CD4-positive, CD25-positive, alpha-beta regulatory T cell (primary cell): ENCODE measurements at regions not wholly inside any gene's neighbourhood (a gene's known extent, or its start where the extent isn't known, plus 50 kb on each side); places are given as distances from the start of the nearest gene placed in this dataset.

Source experiments
- ATAC-seq, 2 donors: fragments of 150-1000 bp; cut with Tn5 transposase; one replicate each; pipeline ENCODE4 v1.10.0; 2021; ENCODE audit warnings: low read depth in 2 of 2, moderate number of reproducible peaks in 2 of 2, moderate library complexity in 1 of 2
- DNase-seq, 3 donors: peaks; one replicate each; pipeline versions ENCODE4 v3.0.0 to v3.0.0-alpha.2; 2012 to 2022; ENCODE audit warnings: mixed read lengths in 1 of 3
- H3K27ac ChIP-seq: one replicate; pipeline ENCODE4 v1.7.0; 2013; ENCODE audit warnings: mild to moderate bottlenecking, low read length; ENCODE audit not compliant: insufficient read depth, poor library complexity, severe bottlenecking
- H3K27me3 ChIP-seq: one replicate; pipeline ENCODE4 v1.7.0; 2013; ENCODE audit warnings: low read length; ENCODE audit not compliant: control insufficient read depth, insufficient read depth
- H3K36me3 ChIP-seq: one replicate; pipeline ENCODE4 v1.7.0; 2013; ENCODE audit warnings: mild to moderate bottlenecking, low read length, moderate library complexity; ENCODE audit not compliant: control insufficient read depth, insufficient read depth
- H3K4me1 ChIP-seq: 2 replicates; pipeline ENCODE4 v1.7.0; 2013; ENCODE audit warnings: mild to moderate bottlenecking, low read length; ENCODE audit not compliant: insufficient read depth, control insufficient read depth, poor library complexity, severe bottlenecking
- H3K4me3 ChIP-seq: one replicate; pipeline ENCODE4 v1.7.0; 2013; ENCODE audit warnings: low read depth, mild to moderate bottlenecking, low read length, moderate library complexity
- H3K9me3 ChIP-seq, 2 experiments: 1 replicate in 1 of 2; 2 replicates in 1 of 2; pipeline ENCODE4 v1.7.0; 2013; ENCODE audit warnings: low read length in 2 of 2, mild to moderate bottlenecking in 1 of 2, moderate library complexity in 1 of 2; ENCODE audit not compliant: control insufficient read depth in 2 of 2
- H3K27ac Mint-ChIP-seq, 3 donors: one replicate each; pipeline ENCODE4 v1.8.0; 2020 to 2022; ENCODE audit warnings: mild to moderate bottlenecking in 3 of 3, mixed read lengths in 3 of 3, moderate library complexity in 2 of 3
- H3K27me3 Mint-ChIP-seq: one replicate; pipeline ENCODE4 v1.8.0; 2022; ENCODE audit warnings: mild to moderate bottlenecking, mixed read lengths
- H3K36me3 Mint-ChIP-seq: one replicate; pipeline ENCODE4 v1.8.0; 2020; ENCODE audit warnings: mixed read lengths
- H3K4me1 Mint-ChIP-seq, 4 donors: one replicate each; pipeline ENCODE4 v1.8.0; 2020 to 2022; ENCODE audit warnings: mixed read lengths in 4 of 4, mild to moderate bottlenecking in 1 of 4
- H3K4me3 Mint-ChIP-seq, 4 donors: one replicate each; pipeline ENCODE4 v1.8.0; 2020 to 2022; ENCODE audit warnings: mild to moderate bottlenecking in 4 of 4, mixed read lengths in 4 of 4, moderate library complexity in 3 of 4
- H3K9me3 Mint-ChIP-seq, 7 donors: one replicate each; pipeline ENCODE4 v1.8.0; 2020 to 2022; ENCODE audit warnings: mixed read lengths in 7 of 7, mild to moderate bottlenecking in 3 of 7, moderate library complexity in 2 of 7

DNA sequence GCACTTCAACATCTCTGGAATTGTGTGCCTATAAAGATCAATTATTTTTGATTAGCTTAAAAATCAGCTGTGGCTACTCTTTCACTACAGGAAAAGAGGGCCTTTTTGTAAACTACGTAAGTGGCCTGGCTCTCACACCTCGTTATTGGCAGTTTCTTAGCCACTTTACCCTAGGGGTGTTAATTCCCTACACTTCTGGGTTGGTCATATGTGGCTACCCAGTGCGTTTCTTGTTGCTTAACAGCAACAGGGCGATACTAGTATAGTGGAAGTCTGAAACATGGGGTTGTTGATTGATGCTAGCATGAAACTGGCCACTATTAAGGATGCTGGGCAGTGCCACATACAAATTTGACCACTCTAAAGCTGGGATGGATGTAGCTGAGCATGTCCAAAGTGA is 174.7 kb upstream of the CDH12 start:
- Histone ChIP-seq H3K36me3 (no peaks in the 10 kb centered on the region), H3K27ac (no peak overlapping the region), H3K4me1 (no peaks in the 10 kb centered on the region), H3K4me3 (no peak overlapping the region), H3K27me3 (no peaks in the 10 kb centered on the region), H3K9me3 (peaks cover 0 to 22% of the 10 kb centered on the region in 2 experiments)
- Mint-ChIP-seq H3K36me3 (no peaks in the 10 kb centered on the region), H3K4me3 (no peak overlapping the region), H3K27ac (no peak overlapping the region), H3K27me3 (no peaks in the 10 kb centered on the region), H3K9me3 (peaks cover 0 to 19% (median 5%) of the 10 kb centered on the region in 7 donors), H3K4me1 (no peaks in the 10 kb centered on the region)
- ATAC-seq (no peak), DNase-seq (no peak)

- H3K4me3 Mint-ChIP-seq = no peak overlapping the region
- H3K36me3 Mint-ChIP-seq = no peaks in the 10 kb centered on the region
- no peaks in the 10 kb centered on the region for H3K4me1 Mint-ChIP-seq
- H3K27me3 ChIP-seq = no peaks in the 10 kb centered on the region
- no peaks in the 10 kb centered on the region for H3K36me3 ChIP-seq
- DNase-seq (no peak), ATAC-seq (no peak)
- no peaks in the 10 kb centered on the region for H3K27me3 Mint-ChIP-seq
- H3K27ac ChIP-seq = no peak overlapping the region
- no peak overlapping the region for H3K27ac Mint-ChIP-seq
- no peaks in the 10 kb centered on the region for H3K4me1 ChIP-seq
- peaks cover 0 to 22% of the 10 kb centered on the region in 2 experiments for H3K9me3 ChIP-seq
- no peak overlapping the region for H3K4me3 ChIP-seq
- H3K9me3 Mint-ChIP-seq = peaks cover 0 to 20% (median 5%) of the 10 kb centered on the region in 7 donors
Measured at GRCh38 chr5:23027331-23027730, 174.2 kb upstream of the CDH12 start.

DNA sequence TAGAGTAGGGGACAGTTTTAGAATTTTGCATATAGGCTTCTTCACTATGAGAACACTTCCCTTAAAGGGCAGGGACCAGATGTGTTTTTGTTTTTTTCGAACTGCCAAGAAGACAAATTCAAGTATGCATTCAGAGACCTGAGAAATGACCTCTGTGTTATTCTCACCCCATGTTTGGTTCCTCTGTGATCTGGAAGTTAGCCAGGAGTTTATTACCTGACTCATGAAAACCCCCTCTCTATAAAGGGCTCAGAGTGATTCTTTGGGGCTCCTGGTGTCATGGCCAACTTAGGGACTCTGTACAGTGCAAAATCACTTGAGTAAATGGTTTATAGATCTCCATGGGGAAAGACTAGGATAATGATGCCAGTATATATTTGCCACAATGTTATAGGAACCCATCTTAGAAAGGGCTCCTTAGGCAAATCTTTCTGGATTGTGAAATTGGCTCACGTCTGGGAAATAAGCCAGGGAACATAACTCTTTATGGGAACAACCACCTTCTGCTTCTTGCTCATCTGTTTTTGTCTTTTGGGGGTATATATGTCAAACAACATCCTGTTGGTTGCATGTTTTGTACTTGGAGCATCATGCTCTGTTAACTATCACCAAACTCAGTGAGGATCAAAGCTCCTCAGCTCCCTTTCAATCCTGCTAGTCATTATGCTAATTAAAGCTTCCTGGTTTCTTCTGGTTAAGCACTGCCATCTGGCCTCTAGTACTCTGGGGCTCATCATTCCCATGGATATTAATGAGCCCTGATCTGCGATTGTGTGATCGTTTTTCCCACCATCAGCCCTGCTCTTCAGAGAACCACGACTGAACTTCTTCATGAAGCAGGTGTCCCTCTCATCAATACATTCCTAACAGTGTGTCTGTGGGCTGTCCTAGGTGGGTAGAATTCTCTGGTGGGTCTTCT is 173.4 kb upstream of the CDH12 start:
- no peak overlapping the region for H3K4me3 Mint-ChIP-seq
- ATAC-seq = no peak
- Histone ChIP-seq H3K9me3 (peaks cover 0 to 22% of the 10 kb centered on the region in 2 experiments), H3K27ac (no peak overlapping the region), H3K27me3 (no peaks in the 10 kb centered on the region), H3K4me1 (no peaks in the 10 kb centered on the region), H3K4me3 (no peak overlapping the region), H3K36me3 (no peaks in the 10 kb centered on the region)
- no peak overlapping the region for H3K27ac Mint-ChIP-seq
- H3K36me3 Mint-ChIP-seq = no peaks in the 10 kb centered on the region
- no peaks in the 10 kb centered on the region for H3K4me1 Mint-ChIP-seq
- DNase-seq = no peak
- H3K9me3 Mint-ChIP-seq = peaks cover 0 to 23% (median 6%) of the 10 kb centered on the region in 7 donors
- H3K27me3 Mint-ChIP-seq = no peaks in the 10 kb centered on the region

DNA sequence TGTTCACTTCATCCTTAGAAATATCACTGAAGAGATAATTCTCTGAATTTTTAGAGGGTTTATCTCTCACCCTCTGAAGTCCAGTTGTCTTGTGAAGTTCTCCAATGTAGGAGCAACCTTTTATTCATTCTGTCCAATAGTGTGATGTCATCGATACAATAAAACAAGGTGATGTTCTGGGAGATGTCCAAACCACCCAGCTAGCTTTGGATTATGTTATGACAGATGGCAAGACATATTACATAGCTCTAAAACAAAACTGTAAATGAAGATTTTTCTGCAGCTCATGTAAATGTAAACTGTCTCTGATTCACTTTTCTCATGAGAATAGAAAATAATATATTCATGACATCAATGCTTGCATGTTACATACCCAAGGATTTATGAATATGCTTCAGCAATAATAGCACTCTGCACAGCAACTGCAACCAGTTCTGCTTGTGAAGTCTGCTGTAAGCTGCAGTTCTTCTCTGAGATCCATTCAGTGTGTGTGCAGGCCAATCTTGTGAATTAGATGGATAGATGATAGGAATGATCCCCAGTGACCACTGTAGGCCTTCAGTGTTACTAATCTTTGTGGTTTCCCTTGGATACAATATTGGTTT is 172.6 kb upstream of the CDH12 start:
- Mint-ChIP-seq H3K4me1 (no peaks in the 10 kb centered on the region), H3K27me3 (no peaks in the 10 kb centered on the region), H3K4me3 (no peak overlapping the region), H3K27ac (no peak overlapping the region), H3K9me3 (peaks cover 2 to 25% (median 6%) of the 10 kb centered on the region in 7 donors), H3K36me3 (no peaks in the 10 kb centered on the region)
- Histone ChIP-seq H3K27me3 (no peaks in the 10 kb centered on the region), H3K27ac (no peak overlapping the region), H3K36me3 (no peaks in the 10 kb centered on the region), H3K9me3 (peaks cover 0 to 28% of the 10 kb centered on the region in 2 experiments), H3K4me1 (no peaks in the 10 kb centered on the region), H3K4me3 (no peak overlapping the region)
- DNase-seq (no peak), ATAC-seq (no peak)

DNA sequence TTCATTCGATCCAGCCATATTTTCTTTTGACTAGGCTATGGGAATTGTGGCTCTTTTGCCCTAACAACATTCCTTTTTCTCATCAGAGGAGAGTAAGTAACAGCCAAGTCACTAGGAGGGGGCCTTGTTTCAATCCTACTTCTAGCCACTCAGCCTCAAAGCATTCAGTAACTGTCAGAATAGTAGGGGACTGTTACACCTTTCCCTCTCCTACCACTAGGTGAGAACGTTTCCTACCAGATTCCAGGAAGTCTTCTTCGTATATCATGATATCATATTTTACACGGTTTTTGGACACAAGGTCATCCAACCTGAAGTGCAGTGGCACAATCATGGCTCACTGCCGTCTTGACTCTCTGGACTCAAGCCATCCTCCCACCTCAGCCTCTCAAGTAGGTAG is 171.3 kb upstream of the CDH12 start:
- Mint-ChIP-seq H3K4me3 (no peak overlapping the region), H3K9me3 (peaks cover 5 to 31% (median 6%) of the 10 kb centered on the region in 7 donors), H3K27ac (no peak overlapping the region), H3K36me3 (no peaks in the 10 kb centered on the region), H3K27me3 (no peaks in the 10 kb centered on the region), H3K4me1 (no peaks in the 10 kb centered on the region)
- no peak overlapping the region for H3K4me3 ChIP-seq
- no peak for DNase-seq
- no peaks in the 10 kb centered on the region for H3K27me3 ChIP-seq
- ATAC-seq = no peak
- no peak overlapping the region for H3K27ac ChIP-seq
- H3K4me1 ChIP-seq = no peaks in the 10 kb centered on the region
- peaks cover 0 to 31% of the 10 kb centered on the region in 2 experiments for H3K9me3 ChIP-seq
- H3K36me3 ChIP-seq = no peaks in the 10 kb centered on the region

DNA sequence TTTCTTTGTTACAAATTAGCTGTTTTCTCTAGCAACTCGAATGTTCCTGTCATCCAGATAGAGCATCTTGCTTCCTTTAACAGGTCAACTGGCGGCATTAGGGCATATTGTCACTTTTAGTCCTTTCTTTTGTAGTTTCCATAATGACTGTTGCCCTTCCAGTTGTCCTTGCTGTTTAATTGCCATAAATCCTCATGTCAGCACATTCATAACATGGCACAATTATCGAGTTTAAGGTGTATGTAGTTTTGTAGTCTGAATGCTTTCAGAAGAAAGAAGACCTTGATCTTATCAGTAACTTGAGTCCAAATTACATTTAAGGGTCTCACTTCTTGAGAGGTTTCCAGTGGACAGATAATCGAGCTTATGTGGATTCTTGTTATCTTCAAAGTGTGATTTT is 161.7 kb upstream of the CDH12 start:
- H3K36me3 Mint-ChIP-seq = no peaks in the 10 kb centered on the region
- Histone ChIP-seq H3K27me3 (no peaks in the 10 kb centered on the region), H3K36me3 (no peaks in the 10 kb centered on the region), H3K4me1 (no peaks in the 10 kb centered on the region), H3K9me3 (peaks cover 0 to 4% of the 10 kb centered on the region in 2 experiments), H3K4me3 (no peak overlapping the region), H3K27ac (no peak overlapping the region)
- peaks cover 0 to 3% (median 0%) of the 10 kb centered on the region in 4 donors for H3K4me1 Mint-ChIP-seq
- H3K27ac Mint-ChIP-seq = no peak overlapping the region
- ATAC-seq (no peak), DNase-seq (no peak)
- no peak overlapping the region for H3K4me3 Mint-ChIP-seq
- peaks cover 0 to 9% (median 5%) of the 10 kb centered on the region in 7 donors for H3K9me3 Mint-ChIP-seq
- H3K27me3 Mint-ChIP-seq = no peaks in the 10 kb centered on the region

GRCh38 chr5:23014266-23014665 is 161.1 kb upstream of the CDH12 start:
- H3K27ac ChIP-seq = no peak overlapping the region
- Mint-ChIP-seq H3K36me3 (no peaks in the 10 kb centered on the region), H3K27me3 (no peaks in the 10 kb centered on the region), H3K9me3 (peaks cover 0 to 9% (median 5%) of the 10 kb centered on the region in 7 donors), H3K4me1 (peaks cover 0 to 3% (median 0%) of the 10 kb centered on the region in 4 donors), H3K27ac (no peak overlapping the region), H3K4me3 (no peak overlapping the region)
- DNase-seq = no peak
- no peaks in the 10 kb centered on the region for H3K4me1 ChIP-seq
- no peak for ATAC-seq
- no peaks in the 10 kb centered on the region for H3K36me3 ChIP-seq
- no peak overlapping the region for H3K4me3 ChIP-seq
- H3K9me3 ChIP-seq = peaks cover 0 to 4% of the 10 kb centered on the region in 2 experiments
- no peaks in the 10 kb centered on the region for H3K27me3 ChIP-seq
